Caco-2 (cell line): ENCODE measurements at regions not wholly inside any gene's neighbourhood (a gene's known extent, or its start where the extent isn't known, plus 50 kb on each side); places are given as distances from the start of the nearest gene placed in this dataset.

Source experiments
- BruUV-seq: library from RNA; stranded (reverse); fragments of 400-500 nt; replicated peaks from 2 replicates; lab custom pipeline; 2021; lab: Mats Ljungman, UMichigan
- CTCF ChIA-PET: fragments of 300-600 bp; sonication (Branson Sonifier 250); formaldehyde crosslinking; loops from one replicate; lab custom pipeline; 2022; ENCODE audit warnings: antibody characterized with exemption; lab: Charles Lee
- POLR2A ChIA-PET: fragments of 300-600 bp; sonication (Branson Sonifier 250); formaldehyde crosslinking; loops from one replicate; lab custom pipeline; 2022; ENCODE audit warnings: antibody characterized with exemption; lab: Charles Lee
- DNase-seq, 2 experiments: peaks; one replicate each; pipeline versions ENCODE4 v3.0.0 to v3.0.0-alpha.2; 2020 to 2022
- H3K27me3 ChIP-seq: replicated peaks from 2 replicates; pipeline ENCODE4 v1.6.0; 2011; ENCODE audit warnings: low read length; ENCODE audit not compliant: control insufficient read depth, insufficient read depth
- H3K36me3 ChIP-seq: 2 replicates; pipeline ENCODE4 v1.5.1; 2011; ENCODE audit warnings: low read length; ENCODE audit not compliant: control insufficient read depth, insufficient read depth
- H3K4me1 ChIP-seq: fragments of 250-450 bp; sonication (Bioruptor Pico); 2 replicates; pipeline ENCODE4 v1.5.1; 2020; ENCODE audit warnings: mild to moderate bottlenecking
- H3K4me3 ChIP-seq: 2 replicates; pipeline ENCODE4 v1.5.1; 2011; ENCODE audit warnings: low read depth, mild to moderate bottlenecking, control low read depth, low read length
- H3K9me3 ChIP-seq: fragments of 250-450 bp; sonication (Bioruptor Pico); 2 replicates; pipeline ENCODE4 v1.5.1; 2020; ENCODE audit warnings: mild to moderate bottlenecking, moderate library complexity
- H3K27ac Mint-ChIP-seq: one replicate; pipeline ENCODE4 v1.8.0; 2022; ENCODE audit warnings: mixed read lengths; ENCODE audit not compliant: unreplicated experiment
- H3K27me3 Mint-ChIP-seq: one replicate; pipeline ENCODE4 v1.8.0; 2022; ENCODE audit warnings: mixed read lengths; ENCODE audit not compliant: insufficient read depth, unreplicated experiment
- H3K36me3 Mint-ChIP-seq: one replicate; pipeline ENCODE4 v1.8.0; 2022; ENCODE audit warnings: mild to moderate bottlenecking, mixed read lengths; ENCODE audit not compliant: insufficient read depth, unreplicated experiment
- H3K4me1 Mint-ChIP-seq: one replicate; pipeline ENCODE4 v1.8.0; 2022; ENCODE audit warnings: low read depth, mixed read lengths; ENCODE audit not compliant: unreplicated experiment
- H3K4me3 Mint-ChIP-seq: one replicate; pipeline ENCODE4 v1.8.0; 2022; ENCODE audit warnings: mild to moderate bottlenecking, moderate library complexity, mixed read lengths; ENCODE audit not compliant: unreplicated experiment
- H3K9me3 Mint-ChIP-seq: one replicate; pipeline ENCODE4 v1.8.0; 2022; ENCODE audit warnings: mixed read lengths; ENCODE audit not compliant: unreplicated experiment
- CTCF ChIP-seq, 2 experiments: fragments of 200-600 bp in 1 of 2; IDR thresholded peaks; 1 replicate in 1 of 2; 2 replicates in 1 of 2; pipeline versions ENCODE4 v1.5.1 to v1.8.0; 2011 to 2022; ENCODE audit warnings: antibody characterized with exemption in 1 of 2, control low read depth in 1 of 2, inconsistent platforms in 1 of 2, low read depth in 1 of 2, low read length in 1 of 2, mild to moderate bottlenecking in 1 of 2, moderate library complexity in 1 of 2; ENCODE audit not compliant: insufficient read depth in 1 of 2, severe bottlenecking in 1 of 2, unreplicated experiment in 1 of 2
- intact Hi-C: fragments of 100-400 bp; cut with micrococcal nuclease; formaldehyde crosslinking; loops from one replicate; pipeline ENCODE4 v1.10.0; 2022; ENCODE audit not compliant: unreplicated experiment

- no peaks in the 10 kb centered on the region for H3K9me3 Mint-ChIP-seq
Observed at GRCh38 chr6:133070410-133071043, 170.6 kb upstream of the EYA4 start.

GRCh38 chr6:133079901-133080300 lies 161.3 kb upstream of the EYA4 start:
- no peaks in the 10 kb centered on the region for H3K4me1 ChIP-seq
- no peaks in the 10 kb centered on the region for H3K27me3 ChIP-seq
- ChIA-PET CTCF (no interaction called here), POLR2A (no interaction called here)
- H3K36me3 ChIP-seq = no peaks in the 10 kb centered on the region
- Mint-ChIP-seq H3K4me1 (no peaks in the 10 kb centered on the region), H3K9me3 (no peaks in the 10 kb centered on the region), H3K27me3 (peaks cover 3% of the 10 kb centered on the region), H3K4me3 (no peak overlapping the region), H3K27ac (no peak overlapping the region), H3K36me3 (no peaks in the 10 kb centered on the region)
- H3K9me3 ChIP-seq = no peaks in the 10 kb centered on the region
- no peak for DNase-seq
- H3K4me3 ChIP-seq = no peak overlapping the region
- no peak for TF ChIP-seq CTCF (IDR thresholded peaks at IDR 0.05; ENCODE audit: insufficient read depth in 1 of 2, low read depth in 1 of 2, low read length in 1 of 2, severe bottlenecking in 1 of 2, unreplicated experiment in 1 of 2)
- intact Hi-C loops = no loop called here
- no TSS peak for BruUV-seq

More at GRCh38 chr6:133070410-133071043, 170.6 kb upstream of the EYA4 start:
- DNase-seq = no peak
- no peak overlapping the region for H3K4me3 ChIP-seq
- no peak overlapping the region for H3K4me3 Mint-ChIP-seq
- CTCF ChIA-PET = no interaction called here
- H3K27me3 ChIP-seq = no peaks in the 10 kb centered on the region
- POLR2A ChIA-PET = no interaction called here
- TF ChIP-seq CTCF (IDR thresholded peaks at IDR 0.05; ENCODE audit: insufficient read depth in 1 of 2, low read depth in 1 of 2, low read length in 1 of 2, severe bottlenecking in 1 of 2, unreplicated experiment in 1 of 2) = no peak
- H3K27me3 Mint-ChIP-seq = peaks cover 10% of the 10 kb centered on the region
- no peaks in the 10 kb centered on the region for H3K9me3 ChIP-seq
- no TSS peak for BruUV-seq
- no peak overlapping the region for H3K27ac Mint-ChIP-seq
- no peaks in the 10 kb centered on the region for H3K36me3 ChIP-seq
- H3K36me3 Mint-ChIP-seq = no peaks in the 10 kb centered on the region
- no peaks in the 10 kb centered on the region for H3K4me1 ChIP-seq
- intact Hi-C loops = no loop called here
- no peaks in the 10 kb centered on the region for H3K4me1 Mint-ChIP-seq

GRCh38 chr6:133083248-133083967 lies 157.7 kb upstream of the EYA4 start:
- no peak for DNase-seq
- intact Hi-C loops = no loop called here
- ChIA-PET CTCF (no interaction called here), POLR2A (no interaction called here)
- no TSS peak for BruUV-seq
- Mint-ChIP-seq H3K27me3 (peaks cover 12% of the 10 kb centered on the region), H3K27ac (no peak overlapping the region), H3K36me3 (no peaks in the 10 kb centered on the region), H3K4me3 (no peak overlapping the region), H3K9me3 (no peaks in the 10 kb centered on the region), H3K4me1 (no peaks in the 10 kb centered on the region)
- H3K27me3 ChIP-seq = no peaks in the 10 kb centered on the region
- no peaks in the 10 kb centered on the region for H3K4me1 ChIP-seq
- no peak overlapping the region for H3K4me3 ChIP-seq
- H3K36me3 ChIP-seq = no peaks in the 10 kb centered on the region
- H3K9me3 ChIP-seq = no peaks in the 10 kb centered on the region
- TF ChIP-seq CTCF (IDR thresholded peaks at IDR 0.05; ENCODE audit: insufficient read depth in 1 of 2, low read depth in 1 of 2, low read length in 1 of 2, severe bottlenecking in 1 of 2, unreplicated experiment in 1 of 2) = no peak
